Peyer's patch (tissue), 4 donors: ENCODE measurements at regions not wholly inside any gene's neighbourhood (a gene's known extent, or its start where the extent isn't known, plus 50 kb on each side); places are given as distances from the start of the nearest gene placed in this dataset.

Experiments used
- POLR2A ChIP-seq, 2 donors: fragments of 450-650 bp; IDR thresholded peaks; one replicate each; pipeline ENCODE4 v1.5.1; 2017; ENCODE audit warnings: antibody characterized with exemption in 2 of 2, mild to moderate bottlenecking in 2 of 2, moderate library complexity in 2 of 2
- TF ChIP-seq, protein P1 (sequence below), 6 experiments: fragments of 450-650 bp in 4 of 6; fragments of 200-600 bp in 2 of 6; sonication (generic) in 1 of 6; IDR thresholded peaks; one replicate each; pipeline ENCODE4 v1.5.1; 2017 to 2019; ENCODE audit warnings: antibody characterized with exemption in 6 of 6, mild to moderate bottlenecking in 3 of 6, moderate library complexity in 1 of 6

DNA sequence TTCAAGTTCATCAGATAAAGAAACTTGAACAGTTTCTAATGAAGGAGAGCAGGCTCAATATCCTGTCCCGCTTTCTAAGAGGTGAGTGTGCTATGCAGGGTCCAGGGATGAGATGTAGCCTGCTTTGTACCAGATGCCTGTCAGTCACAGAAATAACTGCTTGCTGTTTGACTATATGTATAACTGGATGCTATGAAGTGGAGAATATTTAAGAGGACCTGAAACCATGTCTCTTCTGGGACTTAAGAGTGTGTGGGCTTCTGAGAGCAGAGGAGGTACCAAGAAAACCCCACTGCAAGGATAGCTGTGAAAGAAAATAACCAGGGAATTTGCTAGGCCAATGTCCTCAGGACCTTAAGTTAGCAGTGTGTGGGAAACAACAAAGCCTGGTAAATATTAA lies 246.3 kb upstream of the RFC3 start:
- TF ChIP-seq, protein P1, sequence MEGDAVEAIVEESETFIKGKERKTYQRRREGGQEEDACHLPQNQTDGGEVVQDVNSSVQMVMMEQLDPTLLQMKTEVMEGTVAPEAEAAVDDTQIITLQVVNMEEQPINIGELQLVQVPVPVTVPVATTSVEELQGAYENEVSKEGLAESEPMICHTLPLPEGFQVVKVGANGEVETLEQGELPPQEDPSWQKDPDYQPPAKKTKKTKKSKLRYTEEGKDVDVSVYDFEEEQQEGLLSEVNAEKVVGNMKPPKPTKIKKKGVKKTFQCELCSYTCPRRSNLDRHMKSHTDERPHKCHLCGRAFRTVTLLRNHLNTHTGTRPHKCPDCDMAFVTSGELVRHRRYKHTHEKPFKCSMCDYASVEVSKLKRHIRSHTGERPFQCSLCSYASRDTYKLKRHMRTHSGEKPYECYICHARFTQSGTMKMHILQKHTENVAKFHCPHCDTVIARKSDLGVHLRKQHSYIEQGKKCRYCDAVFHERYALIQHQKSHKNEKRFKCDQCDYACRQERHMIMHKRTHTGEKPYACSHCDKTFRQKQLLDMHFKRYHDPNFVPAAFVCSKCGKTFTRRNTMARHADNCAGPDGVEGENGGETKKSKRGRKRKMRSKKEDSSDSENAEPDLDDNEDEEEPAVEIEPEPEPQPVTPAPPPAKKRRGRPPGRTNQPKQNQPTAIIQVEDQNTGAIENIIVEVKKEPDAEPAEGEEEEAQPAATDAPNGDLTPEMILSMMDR (IDR thresholded peaks at IDR 0.05), result no peak
- TF ChIP-seq POLR2A (IDR thresholded peaks at IDR 0.05), result no peak
